Right ventricle myocardium superior (tissue), 1 donor: ENCODE measurements at regions not wholly inside any gene's neighbourhood (a gene's known extent, or its start where the extent isn't known, plus 50 kb on each side); places are given as distances from the start of the nearest gene placed in this dataset.
"Not testable (repeated sequence)": the region's sequence is repeated elsewhere in the genome, so short reads cannot be mapped to it uniquely, and the experiment has no call there.

Source experiments
- ATAC-seq: fragments of 200-7000 bp; cut with Tn5 transposase; one replicate; pipeline ENCODE4 v1.9.1; 2020; ENCODE audit warnings: mild to moderate bottlenecking; ENCODE audit not compliant: poor library complexity
- DNase-seq: peaks from one replicate; pipeline ENCODE4 v3.0.0-alpha.2; 2020
- intact Hi-C: fragments of 100-400 bp; cut with DNase I; formaldehyde crosslinking; loops from one replicate; pipeline ENCODE4 v1.11.2; 2022
- donor health status: DM: no; HTN: yes; CAD: no; lungs with severe emphysema.

GRCh38 chr3:151675858-151676615, 57.7 kb upstream of the AADACL2 start:
- DNase-seq (no peak), ATAC-seq (no peak)
- intact Hi-C loops: no loop called here

DNA sequence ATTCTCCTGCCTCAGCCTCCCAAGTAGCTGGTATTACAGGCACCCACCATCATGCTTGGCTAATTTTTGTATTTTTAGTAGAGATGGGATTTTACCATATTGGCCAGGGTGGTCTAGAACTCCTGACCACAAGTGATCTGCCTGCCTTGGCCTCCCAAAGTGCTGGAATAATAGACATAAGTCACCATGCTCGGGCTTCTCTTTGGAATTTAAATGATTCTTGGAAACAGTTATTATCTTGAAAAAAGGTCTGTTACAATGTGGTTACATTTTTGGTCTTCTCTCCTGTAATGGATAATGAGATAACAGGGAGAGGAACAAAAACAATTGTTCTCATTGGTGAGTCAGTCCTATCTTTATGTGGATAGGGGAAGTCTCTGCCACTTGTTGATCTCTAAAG, 59.8 kb upstream of the AADACL2 start:
- intact Hi-C loops: no loop called here
- DNase-seq (no peak), ATAC-seq (no peak)

DNA sequence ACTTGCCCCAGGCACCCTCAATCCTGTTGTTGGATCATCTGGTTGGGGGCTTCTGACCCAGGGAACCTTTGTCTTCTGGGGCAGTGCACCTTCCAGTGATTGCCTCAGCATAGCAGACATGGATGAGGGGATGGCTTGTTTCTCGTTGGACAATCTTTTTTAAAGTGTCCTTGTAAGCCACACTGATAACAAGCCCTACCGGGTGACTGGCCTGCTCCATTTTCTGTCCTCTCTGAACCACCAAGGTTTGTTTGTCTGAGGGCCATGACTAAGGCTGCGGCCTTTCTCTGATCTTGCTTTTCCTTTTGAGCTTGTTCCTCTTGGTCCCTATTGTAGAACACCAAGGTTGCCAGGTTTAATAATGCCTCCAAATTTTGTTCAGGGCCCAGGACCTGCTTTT, 66.0 kb upstream of the AADACL2 start:
- intact Hi-C loops, ATAC-seq: not testable (repeated sequence)

GRCh38 chr3:151660885-151661284, 72.8 kb upstream of the AADACL2 start:
- no peak for DNase-seq
- no peak for ATAC-seq
- intact Hi-C loops: no loop called here

More for the DNA sequence above, 66.0 kb upstream of the AADACL2 start:
- not testable (repeated sequence) for DNase-seq

GRCh38 chr3:151644986-151645385, 88.7 kb upstream of the AADACL2 start:
- no peak for DNase-seq
- ATAC-seq: no peak
- intact Hi-C loops: no loop called here

- no peak for DNase-seq
- intact Hi-C loops: no loop called here
These were observed 89.6 kb upstream of the AADACL2 start for GRCh38 chr3:151644020-151644620.

DNA sequence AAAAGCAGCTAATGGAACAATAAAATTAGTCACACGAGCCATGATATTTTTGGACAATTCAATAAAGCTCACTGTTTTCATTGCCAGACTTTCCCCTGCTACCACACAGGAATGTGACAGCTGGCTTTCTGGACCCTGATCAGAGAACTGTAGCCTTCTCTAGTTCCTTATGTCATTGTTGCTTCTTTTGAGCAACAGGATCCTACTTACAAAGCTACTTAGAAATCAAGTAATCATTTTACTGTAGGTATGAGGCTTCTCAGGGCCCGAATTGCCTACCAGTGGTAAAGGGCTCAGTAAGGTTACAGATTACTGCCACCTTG, 94.3 kb upstream of the AADACL2 start:
- intact Hi-C loops: no loop called here
- no peak for ATAC-seq
- no peak for DNase-seq

More at GRCh38 chr3:151644020-151644620, 89.6 kb upstream of the AADACL2 start:
- no peak for ATAC-seq

- intact Hi-C loops: no loop called here
- ATAC-seq: no peak
- DNase-seq: no peak
These were observed 94.9 kb upstream of the AADACL2 start for GRCh38 chr3:151638555-151639417.

GRCh38 chr3:151635905-151636304, 97.8 kb upstream of the AADACL2 start:
- DNase-seq (no peak), ATAC-seq (no peak)
- intact Hi-C loops: no loop called here

GRCh38 chr3:151631946-151632345, 101.8 kb upstream of the AADACL2 start:
- intact Hi-C loops: no loop called here
- DNase-seq (no peak), ATAC-seq (no peak)

GRCh38 chr3:151630938-151631441, 102.7 kb upstream of the AADACL2 start:
- DNase-seq (no peak), ATAC-seq (peak; percentile 64)
- intact Hi-C loops: no loop called here

- DNase-seq (no peak), ATAC-seq (no peak)
- intact Hi-C loops: no loop called here
These were observed 103.7 kb upstream of the AADACL2 start for GRCh38 chr3:151630035-151630434.

GRCh38 chr3:151625586-151625985, 108.1 kb upstream of the AADACL2 start:
- no peak for ATAC-seq
- intact Hi-C loops: no loop called here

GRCh38 chr3:151625086-151625485, 108.6 kb upstream of the AADACL2 start:
- no peak for DNase-seq
- intact Hi-C loops: no loop called here
- ATAC-seq: no peak

More at GRCh38 chr3:151625586-151625985, 108.1 kb upstream of the AADACL2 start:
- DNase-seq: no peak

DNA sequence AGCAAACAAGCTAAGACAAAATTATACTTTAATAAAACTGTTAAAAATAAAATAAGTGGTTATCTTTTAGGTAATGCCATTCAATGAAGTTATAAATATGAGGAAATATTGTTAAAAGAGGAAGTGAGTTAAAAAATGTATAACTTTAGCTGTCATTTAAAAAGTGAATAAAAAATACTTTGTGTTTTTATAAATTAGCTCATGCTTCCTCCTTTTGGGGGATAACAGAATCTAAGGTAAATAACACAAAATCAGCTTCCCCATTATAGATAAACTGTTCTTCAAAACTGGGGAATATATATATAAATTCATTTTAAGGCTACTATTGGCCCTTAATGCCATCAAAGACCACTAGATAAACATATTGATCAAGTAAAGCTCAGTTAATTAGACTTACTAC, 113.7 kb upstream of the AADACL2 start:
- DNase-seq (no peak), ATAC-seq (no peak)
- intact Hi-C loops: no loop called here

DNA sequence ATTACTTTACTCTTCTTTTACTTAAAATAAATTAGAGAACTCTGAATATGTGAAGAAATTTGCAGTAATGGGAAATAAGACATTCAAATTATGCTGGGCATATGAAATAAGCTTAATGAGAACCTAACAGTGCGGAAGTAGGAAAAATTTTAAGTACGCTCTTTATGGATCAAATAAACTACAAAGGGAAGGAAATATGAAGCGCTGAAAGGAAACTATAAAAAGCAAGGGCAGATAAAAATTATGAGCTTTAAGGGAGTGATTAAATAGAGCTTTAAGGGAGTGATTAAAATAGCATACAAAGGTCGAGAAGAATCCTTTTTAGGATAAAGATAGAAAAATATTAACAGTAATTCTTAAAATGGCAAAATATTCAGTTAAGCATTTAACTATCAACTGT, 118.3 kb upstream of the AADACL2 start:
- no peak for DNase-seq
- intact Hi-C loops: no loop called here
- no peak for ATAC-seq

DNA sequence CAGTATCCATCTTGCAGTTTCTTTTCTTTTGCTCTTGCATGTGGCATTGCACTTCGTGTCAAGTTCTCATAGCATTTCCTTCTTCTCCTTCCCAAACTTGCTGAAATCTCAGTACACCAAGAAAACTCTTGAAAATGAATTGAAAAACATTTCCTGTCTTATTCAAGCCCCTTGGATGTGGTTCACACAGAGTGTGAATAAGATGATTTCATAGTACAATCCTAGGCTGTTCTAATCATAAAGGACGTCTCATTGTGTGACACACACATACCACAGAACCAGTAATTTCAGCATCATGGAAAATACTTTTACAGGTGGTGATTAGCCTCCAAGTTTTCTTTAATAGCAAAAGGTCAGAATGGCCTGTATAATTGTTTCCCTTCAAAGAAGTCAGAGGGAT, 121.6 kb upstream of the AADACL2 start:
- intact Hi-C loops: no loop called here
- DNase-seq (no peak), ATAC-seq (no peak)

- intact Hi-C loops: no loop called here
- peak; percentile 63 for ATAC-seq
- no peak for DNase-seq
These were observed 122.3 kb upstream of the AADACL2 start for GRCh38 chr3:151611419-151611818.

GRCh38 chr3:151609491-151609890, 124.2 kb upstream of the AADACL2 start:
- intact Hi-C loops: no loop called here

DNA sequence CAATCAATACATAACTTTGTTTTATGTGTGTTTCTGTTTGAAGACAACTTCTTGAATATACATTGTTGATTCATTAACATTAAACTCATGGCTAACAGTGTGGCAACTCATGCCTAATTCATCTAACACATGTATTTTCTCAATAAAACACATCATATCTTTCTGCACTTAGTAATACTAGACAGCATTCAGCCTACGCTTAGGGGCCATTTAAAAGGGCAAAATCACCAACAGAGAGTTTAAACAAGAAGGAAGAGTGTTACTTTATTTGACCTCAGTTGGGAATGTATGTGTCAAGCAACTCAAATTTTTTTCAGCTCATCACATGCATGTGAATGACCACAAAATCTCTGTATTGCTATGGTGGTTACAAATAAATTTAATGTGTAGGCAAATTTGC, 128.8 kb upstream of the AADACL2 start:
- ATAC-seq (no peak), DNase-seq (no peak)
- intact Hi-C loops: no loop called here

More at GRCh38 chr3:151609491-151609890, 124.2 kb upstream of the AADACL2 start:
- ATAC-seq: no peak
- DNase-seq: no peak
